HEK293 (cell line): ENCODE measurements at regions not wholly inside any gene's neighbourhood (a gene's known extent, or its start where the extent isn't known, plus 50 kb on each side); places are given as distances from the start of the nearest gene placed in this dataset.

ENCODE experiments used
- CTCF ChIA-PET: fragments of 350-600 bp; formaldehyde crosslinking; extraction: SDS; loops from one replicate; lab custom pipeline; 2021; ENCODE audit warnings: antibody characterized with exemption; lab: Yijun Ruan, JAX
- POLR2A ChIA-PET: fragments of 300-600 bp; formaldehyde crosslinking; extraction: SDS; loops from one replicate; lab custom pipeline; 2020; ENCODE audit warnings: antibody characterized with exemption, inconsistent platforms; lab: Yijun Ruan, JAX
- H3K27ac ChIP-seq: fragments of 200-500 bp; sonication (Bioruptor generic); 2 replicates; pipeline ENCODE4 v1.5.1; 2014; ENCODE audit warnings: low read depth, low read length, control low read depth, inconsistent platforms; ENCODE audit errors: extremely low read depth
- H3K36me3 ChIP-seq, 2 experiments: fragments of 200-500 bp in 1 of 2; sonication (Bioruptor generic) in 1 of 2; 1 replicate in 1 of 2; 2 replicates in 1 of 2; pipeline ENCODE4 v1.5.1; 2014 to 2017; ENCODE audit warnings: inconsistent platforms in 2 of 2, low read length in 2 of 2; ENCODE audit not compliant: control insufficient read depth in 2 of 2, insufficient read depth in 1 of 2
- H3K4me1 ChIP-seq: fragments of 200-500 bp; sonication (Bioruptor generic); 2 replicates; pipeline ENCODE4 v1.5.1; 2014; ENCODE audit warnings: mild to moderate bottlenecking, low read length, inconsistent platforms; ENCODE audit not compliant: control insufficient read depth, insufficient read depth
- H3K4me3 ChIP-seq: 2 replicates; pipeline ENCODE4 v1.5.1; 2011; ENCODE audit warnings: low read depth, mild to moderate bottlenecking, control low read depth, low read length, moderate library complexity
- H3K9me3 ChIP-seq: fragments of 200-500 bp; sonication (Bioruptor generic); 2 replicates; pipeline ENCODE4 v1.5.1; 2014; ENCODE audit warnings: low read depth, low read length, inconsistent platforms; ENCODE audit not compliant: control insufficient read depth, insufficient read depth
- INSM2 ChIP-seq: fragments of 450-650 bp; formaldehyde crosslinking; IDR thresholded peaks from 2 replicates; pipeline ENCODE4 v1.5.1; 2016; ENCODE audit warnings: missing biosample characterization, missing genetic modification characterization
- MEIS1 ChIP-seq: sonication (generic); formaldehyde crosslinking; IDR thresholded peaks from 2 replicates; pipeline ENCODE4 v1.8.1; 2022; ENCODE audit warnings: missing genetic modification reagents, mild to moderate bottlenecking, borderline replicate concordance
- MYNN ChIP-seq: fragments of 450-650 bp; formaldehyde crosslinking; IDR thresholded peaks from 2 replicates; pipeline ENCODE4 v1.5.1; 2016; ENCODE audit warnings: missing biosample characterization, missing genetic modification characterization, borderline replicate concordance
- OSR2 ChIP-seq: fragments of 450-650 bp; formaldehyde crosslinking; IDR thresholded peaks from 2 replicates; pipeline ENCODE4 v1.5.1; 2016; ENCODE audit warnings: missing biosample characterization, missing genetic modification characterization
- PRDM10 ChIP-seq: fragments of 450-650 bp; formaldehyde crosslinking; IDR thresholded peaks from 2 replicates; pipeline ENCODE4 v1.5.1; 2016; ENCODE audit warnings: missing biosample characterization, missing genetic modification characterization
- PRDM4 ChIP-seq: fragments of 450-650 bp; formaldehyde crosslinking; IDR thresholded peaks from 2 replicates; pipeline ENCODE4 v1.5.1; 2017; ENCODE audit warnings: missing biosample characterization, missing genetic modification characterization
- SETDB1 ChIP-seq: IDR thresholded peaks from one replicate; pipeline ENCODE4 v1.6.1; 2017; ENCODE audit warnings: mild to moderate bottlenecking, low read length, moderate library complexity, mixed read lengths; ENCODE audit not compliant: insufficient read length
- TRIM28 ChIP-seq: IDR thresholded peaks from 2 replicates; pipeline ENCODE4 v1.6.1; 2011; ENCODE audit warnings: low read length, control low read depth, borderline replicate concordance
- ZBTB21 ChIP-seq: fragments of 450-650 bp; formaldehyde crosslinking; IDR thresholded peaks from 2 replicates; pipeline ENCODE4 v1.5.1; 2017; ENCODE audit warnings: missing biosample characterization, missing genetic modification characterization
- ZNF335 ChIP-seq: fragments of 450-650 bp; formaldehyde crosslinking; conservative IDR thresholded peaks from 2 replicates; pipeline ENCODE4 v1.5.1; 2016; ENCODE audit warnings: missing biosample characterization, missing genetic modification characterization
- ZNF423 ChIP-seq: fragments of 450-650 bp; formaldehyde crosslinking; IDR thresholded peaks from 2 replicates; pipeline ENCODE4 v1.5.1; 2016; ENCODE audit warnings: missing biosample characterization, missing genetic modification characterization
- ZNF48 ChIP-seq: fragments of 450-650 bp; formaldehyde crosslinking; IDR thresholded peaks from 2 replicates; pipeline ENCODE4 v1.5.1; 2016; ENCODE audit warnings: missing biosample characterization, missing genetic modification characterization
- ZNF514 ChIP-seq: fragments of 450-650 bp; formaldehyde crosslinking; IDR thresholded peaks from 2 replicates; pipeline ENCODE4 v1.5.1; 2016; ENCODE audit warnings: missing biosample characterization, missing genetic modification characterization
- ZNF600 ChIP-seq: fragments of 450-650 bp; formaldehyde crosslinking; IDR thresholded peaks from 2 replicates; pipeline ENCODE4 v1.5.1; 2016; ENCODE audit warnings: missing biosample characterization, missing genetic modification characterization
- ZNF623 ChIP-seq: fragments of 450-650 bp; formaldehyde crosslinking; IDR thresholded peaks from 2 replicates; pipeline ENCODE4 v1.5.1; 2016; ENCODE audit warnings: missing biosample characterization, missing genetic modification characterization
- ZNF670 ChIP-seq: fragments of 450-650 bp; formaldehyde crosslinking; IDR thresholded peaks from 2 replicates; pipeline ENCODE4 v1.5.1; 2016; ENCODE audit warnings: missing biosample characterization, missing genetic modification characterization, low read depth
- ZSCAN18 ChIP-seq: fragments of 450-650 bp; formaldehyde crosslinking; IDR thresholded peaks from 2 replicates; pipeline ENCODE4 v1.5.1; 2016; ENCODE audit warnings: missing biosample characterization, missing genetic modification characterization

- no peak overlapping the region for H3K27ac ChIP-seq
- POLR2A ChIA-PET: no interaction called here
- no peak for TF ChIP-seq MYNN
- TF ChIP-seq ZNF623 (tag by site-specific recombination): no peak
- no peak for TF ChIP-seq ZNF514 (tag by site-specific recombination)
- peak; percentile 71 for TF ChIP-seq SETDB1
- TF ChIP-seq TRIM28: peak; percentile 77; the same call in 1 of the 2 replicates
- CTCF ChIA-PET: no interaction called here
- H3K9me3 ChIP-seq: no peaks in the 10 kb centered on the region
- peaks cover 4% of the 10 kb centered on the region; the same call in 1 of the 2 replicates for H3K4me1 ChIP-seq
- no peaks in the 10 kb centered on the region for H3K36me3 ChIP-seq
- H3K4me3 ChIP-seq: no peak overlapping the region
Observed at GRCh38 chr5:116661419-116661818, 86.8 kb upstream of the SEMA6A start.

GRCh38 chr5:116660929-116661328 is 86.3 kb upstream of the SEMA6A start:
- TF ChIP-seq OSR2 (tag by site-specific recombination): no peak
- no peak for TF ChIP-seq PRDM4 (tag by site-specific recombination)
- TF ChIP-seq ZNF623 (tag by site-specific recombination): no peak
- TF ChIP-seq ZNF423: no peak
- TF ChIP-seq ZNF48 (tag by site-specific recombination): no peak
- no peak for TF ChIP-seq ZBTB21
- no peak for TF ChIP-seq PRDM10 (tag by site-specific recombination)
- TF ChIP-seq ZNF335 (tag by site-specific recombination): no peak
- TF ChIP-seq ZSCAN18 (tag by site-specific recombination): no peak
- no peak for TF ChIP-seq INSM2 (tag by site-specific recombination)
- no peak for TF ChIP-seq MEIS1 (CRISPR knock-in tag)
- no peak for TF ChIP-seq ZNF514 (tag by site-specific recombination)
- TF ChIP-seq ZNF670: no peak
- TF ChIP-seq ZNF600 (tag by site-specific recombination): no peak
- TF ChIP-seq, all 188 proteins: peak for 0
- ChIA-PET POLR2A (no interaction called here), CTCF (no interaction called here)
- H3K4me1 ChIP-seq: peaks cover 4% of the 10 kb centered on the region; the same call in 1 of the 2 replicates
- no peak overlapping the region for H3K4me3 ChIP-seq
- no peaks in the 10 kb centered on the region for H3K36me3 ChIP-seq
- H3K9me3 ChIP-seq: no peaks in the 10 kb centered on the region
- no peak overlapping the region for H3K27ac ChIP-seq
